RWPE1 (cell line): ENCODE measurements at regions not wholly inside any gene's neighbourhood (a gene's known extent, or its start where the extent isn't known, plus 50 kb on each side); places are given as distances from the start of the nearest gene placed in this dataset.
A peak's percentile ranks its signal among the peaks of the same experiment; 100 is the strongest.
"Not testable (repeated sequence)": the region's sequence is repeated elsewhere in the genome, so short reads cannot be mapped to it uniquely, and the experiment has no call there.

ENCODE experiments used
- CTCF ChIA-PET: fragments of 350-600 bp; sonication (Branson Sonifier 250); formaldehyde crosslinking; extraction: SDS; loops from one replicate; lab custom pipeline; 2021; lab: Yijun Ruan, JAX
- POLR2A ChIA-PET: fragments of 400-600 bp; formaldehyde crosslinking; extraction: SDS; loops from one replicate; lab custom pipeline; 2020; ENCODE audit warnings: antibody characterized with exemption; ENCODE audit not compliant: low non-redundant PET; lab: Yijun Ruan, JAX
- DNase-seq: peaks from one replicate; pipeline ENCODE4 v3.0.0; 2012; ENCODE audit warnings: low spot score
- H3K27ac ChIP-seq: fragments of 450-650 bp; 2 replicates; pipeline ENCODE4 v1.5.1; 2017
- CTCF ChIP-seq: fragments of 450-650 bp; conservative IDR thresholded peaks from 2 replicates; pipeline ENCODE4 v1.5.1; 2017; ENCODE audit warnings: low read depth, mild to moderate bottlenecking

- DNase-seq, H3K27ac ChIP-seq, CTCF ChIA-PET, POLR2A ChIA-PET: not testable (repeated sequence)
Measured at GRCh38 chr16:29294951-29295795, 111.3 kb downstream of the NPIPB11 start.

GRCh38 chr16:29294400-29294933 lies 112.0 kb downstream of the NPIPB11 start:
- POLR2A ChIA-PET, CTCF ChIA-PET: not testable (repeated sequence)

GRCh38 chr16:29293545-29293944 lies 113.0 kb downstream of the NPIPB11 start:
- DNase-seq, H3K27ac ChIP-seq, CTCF ChIA-PET, POLR2A ChIA-PET: not testable (repeated sequence)

More at GRCh38 chr16:29294400-29294933, 112.0 kb downstream of the NPIPB11 start:
- DNase-seq, H3K27ac ChIP-seq: not testable (repeated sequence)

- CTCF ChIA-PET, DNase-seq, POLR2A ChIA-PET, H3K27ac ChIP-seq: not testable (repeated sequence)
Measured at GRCh38 chr16:29292952-29293471, 113.5 kb downstream of the NPIPB11 start.

- POLR2A ChIA-PET, DNase-seq: not testable (repeated sequence)
- H3K27ac ChIP-seq, result peak overlapping the region; percentile 66
- CTCF ChIA-PET, result interaction anchor here (0.6 kb wide), 1 partner anchor 682 kb away, joined by 4 read pairs; no protein-coding TSS in a partner anchor
Measured at GRCh38 chr16:29291329-29292271, 114.9 kb downstream of the NPIPB11 start.

GRCh38 chr16:29290631-29291247 lies 115.8 kb downstream of the NPIPB11 start:
- DNase-seq, result peak; percentile 85
- TF ChIP-seq CTCF, result no peak
- ChIA-PET CTCF (no interaction called here), POLR2A (no interaction called here)
- peak overlapping the region; percentile 66 for H3K27ac ChIP-seq

- POLR2A ChIA-PET, result not testable (repeated sequence)
Measured at GRCh38 chr16:29289516-29290239, 116.8 kb downstream of the NPIPB11 start.

GRCh38 chr16:29288711-29289474 lies 117.6 kb downstream of the NPIPB11 start:
- CTCF ChIA-PET, DNase-seq, POLR2A ChIA-PET, H3K27ac ChIP-seq: not testable (repeated sequence)

More at GRCh38 chr16:29289516-29290239, 116.8 kb downstream of the NPIPB11 start:
- DNase-seq, H3K27ac ChIP-seq, CTCF ChIA-PET: not testable (repeated sequence)

GRCh38 chr16:29287871-29288535 lies 118.5 kb downstream of the NPIPB11 start:
- DNase-seq, H3K27ac ChIP-seq, CTCF ChIA-PET: not testable (repeated sequence)

GRCh38 chr16:29287246-29287645 lies 119.3 kb downstream of the NPIPB11 start:
- CTCF ChIA-PET, DNase-seq, POLR2A ChIA-PET, H3K27ac ChIP-seq: not testable (repeated sequence)

More at GRCh38 chr16:29287871-29288535, 118.5 kb downstream of the NPIPB11 start:
- POLR2A ChIA-PET, result not testable (repeated sequence)

- CTCF ChIA-PET, H3K27ac ChIP-seq, POLR2A ChIA-PET, DNase-seq: not testable (repeated sequence)
Measured at GRCh38 chr16:29286796-29287195, 119.7 kb downstream of the NPIPB11 start.

GRCh38 chr16:29286161-29286560 lies 120.3 kb downstream of the NPIPB11 start:
- CTCF ChIA-PET, POLR2A ChIA-PET, H3K27ac ChIP-seq, DNase-seq: not testable (repeated sequence)
